ENCODE measurements at regions not wholly inside any gene's neighbourhood (a gene's known extent, or its start where the extent isn't known, plus 50 kb on each side); places are given as distances from the start of the nearest gene placed in this dataset.

- H3K27me3 ChIP-seq (ENCODE audit: control insufficient read depth, extremely low read depth, insufficient read depth, low read length) = no peaks in the 10 kb centered on the region
- H3K27ac ChIP-seq (ENCODE audit: control insufficient read depth, insufficient read depth, low read length) = no peak overlapping the region
- no peaks in the 10 kb centered on the region for H3K79me2 ChIP-seq (ENCODE audit: control insufficient read depth, insufficient read depth, low read length)
- no peaks in the 10 kb centered on the region for H3K9me1 ChIP-seq (ENCODE audit: control insufficient read depth, extremely low read depth, insufficient read depth, low read length)
- dilution Hi-C loops (cut with MboI; ENCODE audit: extremely low pct_ligation_motif_present, low sequenced_read_pairs) = no loop called here
- no peak overlapping the region for H3K9ac ChIP-seq (ENCODE audit: control insufficient read depth, extremely low read depth, insufficient read depth, low read length)
- no peaks in the 10 kb centered on the region for H3K36me3 ChIP-seq (ENCODE audit: control insufficient read depth in 2 of 2, extremely low read depth in 1 of 2, insufficient read depth in 2 of 2, low read length in 2 of 2)
- DNase-seq (ENCODE audit: low read depth, low spot score) (no peak), FAIRE-seq (peak; percentile 13)
- H4K20me1 ChIP-seq (ENCODE audit: control insufficient read depth, extremely low read depth, insufficient read depth, low read length) = no peaks in the 10 kb centered on the region
- no peaks in the 10 kb centered on the region for H3K4me1 ChIP-seq (ENCODE audit: control insufficient read depth, extremely low read depth, insufficient read depth, low read length)
- TF ChIP-seq EZH2 (IDR thresholded peaks at IDR 0.05; ENCODE audit: low read length) (no peak), CTCF (optimal IDR thresholded peaks at IDR 0.05 in 1 of 3, IDR thresholded peaks at IDR 0.05 in 1 of 3, conservative IDR thresholded peaks at IDR 0.05 in 1 of 3; ENCODE audit: extremely low read depth in 1 of 3, insufficient read depth in 2 of 3, low read length in 3 of 3) (peak in 2 of 3 experiments; percentile 8 to 28)
- no peak overlapping the region for H3K4me3 ChIP-seq (ENCODE audit: control insufficient read depth in 2 of 3, extremely low read depth in 1 of 3, insufficient read depth in 2 of 3, low read depth in 1 of 3, low read length in 3 of 3)
- H3K9me3 ChIP-seq (ENCODE audit: control insufficient read depth, low read depth, low read length) = no peaks in the 10 kb centered on the region
- H3K4me2 ChIP-seq (ENCODE audit: control insufficient read depth, extremely low read depth, insufficient read depth, low read depth, low read length) = no peak overlapping the region
- H2AFZ ChIP-seq (ENCODE audit: control insufficient read depth, low read length) = no peak overlapping the region
Observed at GRCh38 chr10:90504172-90504571, 353.7 kb downstream of the HTR7 start.

DNA sequence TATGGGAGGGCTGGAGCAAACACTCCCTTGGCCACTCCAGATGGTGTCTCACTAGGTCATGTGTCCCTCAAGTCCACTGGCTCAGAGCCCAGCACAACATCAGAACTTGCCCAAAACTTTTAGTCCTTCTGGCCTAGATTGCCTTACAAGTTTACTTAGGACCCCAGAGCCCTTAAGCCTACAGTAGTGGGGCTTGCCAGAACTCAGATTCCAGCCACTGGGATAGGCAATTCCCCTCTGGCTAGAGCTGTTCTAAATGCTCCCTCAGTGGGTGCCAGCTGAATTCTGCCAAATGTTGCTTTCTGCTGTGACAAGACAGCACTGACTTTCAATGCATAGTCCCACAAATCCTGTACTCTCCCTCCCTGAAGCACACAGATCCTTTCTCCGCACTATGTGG lies 331.1 kb downstream of the HTR7 start:
- Histone ChIP-seq H4K20me1 (ENCODE audit: control insufficient read depth, extremely low read depth, insufficient read depth, low read length) (no peaks in the 10 kb centered on the region), H3K9me1 (ENCODE audit: control insufficient read depth, extremely low read depth, insufficient read depth, low read length) (no peaks in the 10 kb centered on the region), H3K4me1 (ENCODE audit: control insufficient read depth, extremely low read depth, insufficient read depth, low read length) (no peaks in the 10 kb centered on the region), H3K4me3 (ENCODE audit: control insufficient read depth in 2 of 3, extremely low read depth in 1 of 3, insufficient read depth in 2 of 3, low read depth in 1 of 3, low read length in 3 of 3) (no peak overlapping the region), H3K4me2 (ENCODE audit: control insufficient read depth, extremely low read depth, insufficient read depth, low read depth, low read length) (no peak overlapping the region), H3K9ac (ENCODE audit: control insufficient read depth, extremely low read depth, insufficient read depth, low read length) (no peak overlapping the region), H3K27me3 (ENCODE audit: control insufficient read depth, extremely low read depth, insufficient read depth, low read length) (no peaks in the 10 kb centered on the region), H3K79me2 (ENCODE audit: control insufficient read depth, insufficient read depth, low read length) (no peaks in the 10 kb centered on the region), H3K9me3 (ENCODE audit: control insufficient read depth, low read depth, low read length) (no peaks in the 10 kb centered on the region), H3K27ac (ENCODE audit: control insufficient read depth, insufficient read depth, low read length) (no peak overlapping the region), H3K36me3 (ENCODE audit: control insufficient read depth in 2 of 2, extremely low read depth in 1 of 2, insufficient read depth in 2 of 2, low read length in 2 of 2) (no peaks in the 10 kb centered on the region), H2AFZ (ENCODE audit: control insufficient read depth, low read length) (no peak overlapping the region)
- dilution Hi-C loops (cut with MboI; ENCODE audit: extremely low pct_ligation_motif_present, low sequenced_read_pairs) = no loop called here
- FAIRE-seq (no peak), DNase-seq (ENCODE audit: low read depth, low spot score) (no peak)
- TF ChIP-seq EZH2 (IDR thresholded peaks at IDR 0.05; ENCODE audit: low read length) (no peak), CTCF (optimal IDR thresholded peaks at IDR 0.05 in 1 of 3, IDR thresholded peaks at IDR 0.05 in 1 of 3, conservative IDR thresholded peaks at IDR 0.05 in 1 of 3; ENCODE audit: extremely low read depth in 1 of 3, insufficient read depth in 2 of 3, low read length in 3 of 3) (no peak)
